Aorta (tissue), 5 donors: ENCODE measurements at regions not wholly inside any gene's neighbourhood (a gene's known extent, or its start where the extent isn't known, plus 50 kb on each side); places are given as distances from the start of the nearest gene placed in this dataset.
"Not testable (repeated sequence)": the region's sequence is repeated elsewhere in the genome, so short reads cannot be mapped to it uniquely, and the experiment has no call there.

Experiments used
- ATAC-seq: fragments of 200-7000 bp; cut with Tn5 transposase; one replicate; pipeline ENCODE4 v1.9.1; 2022; ENCODE audit warnings: moderate library complexity; ENCODE audit not compliant: low FRiP score
- DNase-seq, 2 donors: peaks; one replicate each; pipeline ENCODE4 v3.0.0-alpha.2; 2020
- H3K27ac ChIP-seq, 2 donors: one replicate each; pipeline ENCODE4 v1.5.1; 2013; ENCODE audit warnings: low read length in 2 of 2, mild to moderate bottlenecking in 2 of 2, moderate library complexity in 2 of 2, control low read depth in 1 of 2, inconsistent platforms in 1 of 2, low read depth in 1 of 2
- H3K27me3 ChIP-seq, 2 donors: one replicate each; pipeline ENCODE4 v1.6.1; 2013; ENCODE audit warnings: control low read depth in 1 of 2, low read length in 1 of 2, mild to moderate bottlenecking in 1 of 2, moderate library complexity in 1 of 2; ENCODE audit not compliant: insufficient read depth in 2 of 2, control insufficient read depth in 1 of 2
- H3K36me3 ChIP-seq, 2 donors: one replicate each; pipeline ENCODE4 v1.6.1; 2013; ENCODE audit warnings: control low read depth in 1 of 2, low read length in 1 of 2, mild to moderate bottlenecking in 1 of 2; ENCODE audit not compliant: insufficient read depth in 2 of 2, control insufficient read depth in 1 of 2
- H3K4me1 ChIP-seq, 2 donors: one replicate each; pipeline ENCODE4 v1.6.1; 2013; ENCODE audit warnings: low read length in 2 of 2, control low read depth in 1 of 2, mild to moderate bottlenecking in 1 of 2, moderate library complexity in 1 of 2; ENCODE audit not compliant: insufficient read depth in 2 of 2, control insufficient read depth in 1 of 2
- H3K4me3 ChIP-seq, 2 donors: one replicate each; pipeline ENCODE4 v1.5.1; 2013; ENCODE audit warnings: low read length in 2 of 2, control low read depth in 1 of 2, mild to moderate bottlenecking in 1 of 2
- H3K9me3 ChIP-seq: one replicate; pipeline ENCODE4 v1.6.1; 2013; ENCODE audit warnings: mild to moderate bottlenecking, low read length; ENCODE audit not compliant: control insufficient read depth
- whole genome bisulfite sequencing, 2 donors: extraction: QIAGEN DNeasy Blood & Tissue Kit; methylation state at CpG; one replicate each; pipeline ENCODE4 v1.1.7; 2013; 5-methylcytosine and 5-hydroxymethylcytosine counted together
- intact Hi-C, 2 donors: fragments of 100-400 bp; cut with DNase I; formaldehyde crosslinking; loops; one replicate each; pipeline versions ENCODE4 v1.14.2 to v1.15.0; 2022
- donor health status: healthy with polysubstance abuse.
- donor health status: Bipolar disorder and iron deficiency.
- donor health status: DM: no; HTN: no; CAD: no.
- donor health status: DM: no; HTN: no; CAD: no.
- donor health status: DM: yes; HTN: yes; CAD: no.

DNA sequence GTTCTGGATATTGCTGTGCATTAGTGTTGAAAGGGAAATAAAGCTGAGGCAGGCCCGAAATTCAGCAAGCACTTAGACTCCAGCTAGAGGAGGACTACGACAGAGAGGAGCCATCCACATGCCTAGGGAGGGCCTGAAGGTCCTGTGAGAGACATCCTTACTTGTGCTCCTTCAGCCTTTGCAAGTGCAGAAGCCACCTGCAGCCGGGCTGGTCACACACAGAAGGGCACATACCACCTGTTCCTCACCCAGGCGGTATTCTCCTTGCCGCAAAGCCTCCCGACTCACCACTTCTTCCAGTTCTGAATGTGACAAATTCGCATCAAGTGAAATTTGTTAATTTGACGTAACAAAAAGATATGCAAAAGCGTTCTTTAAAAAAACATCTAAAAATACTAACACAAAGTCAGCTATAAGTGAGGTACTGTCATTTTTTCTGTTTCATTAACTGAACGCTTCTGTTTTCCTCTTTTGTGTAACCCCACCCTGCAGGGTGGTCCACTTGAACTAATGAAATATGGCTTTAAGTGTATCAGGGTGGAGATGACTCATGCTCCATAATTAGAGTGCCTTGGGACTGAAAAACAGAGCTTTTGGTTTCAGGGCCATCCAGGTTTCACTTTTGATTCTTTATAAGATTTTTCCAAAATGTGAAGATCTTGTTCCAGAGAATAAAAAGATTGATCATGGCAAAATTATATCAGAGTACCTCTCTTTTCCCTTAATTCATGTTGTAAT lies 467.9 kb upstream of the ATP11B start:
- H3K27me3 ChIP-seq: no peaks in the 10 kb centered on the region
- intact Hi-C loops: no loop called here
- no peak overlapping the region for H3K4me3 ChIP-seq
- H3K36me3 ChIP-seq: no peaks in the 10 kb centered on the region
- WGBS, 2 donors: 73 to 74% methylated on average over 10 of the region's 10 CpGs
- DNase-seq (no peak), ATAC-seq (no peak)
- H3K27ac ChIP-seq: no peak overlapping the region
- H3K4me1 ChIP-seq: no peaks in the 10 kb centered on the region
- H3K9me3 ChIP-seq: peaks cover under 1% of the 10 kb centered on the region

DNA sequence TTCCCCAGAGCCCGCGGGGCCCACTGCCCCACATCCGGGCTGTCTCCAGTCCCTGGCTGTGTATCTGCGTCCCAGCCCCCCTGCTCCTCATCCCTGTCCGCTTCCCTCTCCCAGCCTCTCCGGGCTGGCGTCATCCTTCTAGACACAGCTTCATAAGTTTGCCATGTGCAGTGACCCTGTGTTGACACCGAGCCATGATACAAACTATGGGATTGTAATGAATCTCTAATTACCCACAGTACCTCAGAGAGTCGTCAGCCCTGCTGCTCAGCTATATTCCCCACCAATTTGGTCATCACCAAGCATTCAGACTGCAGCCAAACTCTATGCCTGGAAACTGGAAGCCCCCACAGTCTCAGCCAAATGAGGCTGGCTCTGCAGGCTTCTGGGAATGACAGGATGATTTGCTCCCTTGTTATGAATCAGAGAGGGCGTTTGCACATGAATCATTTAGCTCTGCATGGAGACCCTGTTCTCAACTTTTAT lies 466.1 kb upstream of the ATP11B start:
- Histone ChIP-seq H3K36me3 (no peaks in the 10 kb centered on the region), H3K4me3 (no peak overlapping the region), H3K27ac (no peak overlapping the region), H3K9me3 (no peaks in the 10 kb centered on the region), H3K4me1 (no peaks in the 10 kb centered on the region), H3K27me3 (no peaks in the 10 kb centered on the region)
- WGBS, 2 donors: 17 to 19% methylated on average over 10 of the region's 10 CpGs
- ATAC-seq: no peak
- DNase-seq: no peak
- intact Hi-C loops: no loop called here

- DNase-seq (no peak), ATAC-seq (no peak)
- H3K9me3 ChIP-seq: no peaks in the 10 kb centered on the region
- H3K27ac ChIP-seq: no peak overlapping the region
- H3K36me3 ChIP-seq: no peaks in the 10 kb centered on the region
- H3K4me3 ChIP-seq: no peak overlapping the region
- H3K4me1 ChIP-seq: no peaks in the 10 kb centered on the region
- intact Hi-C loops: no loop called here
- no peaks in the 10 kb centered on the region for H3K27me3 ChIP-seq
Measured at GRCh38 chr3:182330646-182331045, 462.7 kb upstream of the ATP11B start.

DNA sequence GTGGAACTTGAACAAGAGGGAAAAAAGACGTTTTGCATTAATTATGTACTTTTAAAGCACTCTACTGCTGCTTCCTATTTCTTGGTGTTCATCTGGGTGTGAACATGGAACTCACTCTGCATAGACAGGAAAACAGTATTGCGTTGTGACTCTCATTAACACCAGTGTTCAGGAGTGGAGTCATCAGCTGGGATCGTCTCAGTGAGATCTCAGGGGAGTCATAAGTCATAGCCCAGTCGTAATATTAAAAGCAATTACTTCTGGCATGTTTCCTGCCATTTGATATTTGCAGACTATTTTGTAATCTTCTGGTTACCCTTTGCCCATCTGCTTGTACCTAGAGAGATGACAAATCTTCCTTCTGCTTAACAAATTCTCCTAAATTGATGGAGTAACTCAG lies 462.0 kb upstream of the ATP11B start:
- intact Hi-C loops: no loop called here
- H3K9me3 ChIP-seq: no peaks in the 10 kb centered on the region
- H3K4me1 ChIP-seq: no peaks in the 10 kb centered on the region
- no peak overlapping the region for H3K27ac ChIP-seq
- ATAC-seq (no peak), DNase-seq (no peak)
- no peaks in the 10 kb centered on the region for H3K27me3 ChIP-seq
- no peak overlapping the region for H3K4me3 ChIP-seq
- 25 to 34% methylated on average over 4 of the region's 4 CpGs for WGBS, 2 donors
- H3K36me3 ChIP-seq: no peaks in the 10 kb centered on the region

DNA sequence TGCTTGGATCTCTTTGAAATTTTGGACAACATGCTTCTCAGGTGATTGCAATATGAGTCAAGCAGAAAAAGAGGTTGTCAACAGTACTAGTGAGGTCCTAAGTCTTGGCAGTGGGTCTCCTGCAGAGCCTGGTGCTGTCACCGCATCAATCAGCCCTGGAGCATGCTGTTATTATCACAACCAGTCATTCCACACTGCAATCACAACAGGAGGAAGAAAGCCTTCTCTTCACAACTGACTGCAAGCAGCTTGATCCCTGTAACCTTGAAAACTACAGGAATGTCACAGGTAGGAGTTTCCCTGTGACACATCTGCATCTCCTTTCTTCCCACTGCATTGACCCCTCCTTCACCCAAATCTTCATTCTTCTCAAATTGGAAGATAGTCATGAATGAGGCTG lies 451.1 kb upstream of the ATP11B start:
- intact Hi-C loops: no loop called here
- Histone ChIP-seq H3K4me3 (no peak overlapping the region), H3K36me3 (no peaks in the 10 kb centered on the region), H3K9me3 (no peaks in the 10 kb centered on the region), H3K27me3 (no peaks in the 10 kb centered on the region), H3K4me1 (no peaks in the 10 kb centered on the region), H3K27ac (no peak overlapping the region)
- DNase-seq: no peak
- 25 to 32% methylated on average over 1 of the region's 1 CpG for WGBS, 2 donors
- no peak for ATAC-seq

DNA sequence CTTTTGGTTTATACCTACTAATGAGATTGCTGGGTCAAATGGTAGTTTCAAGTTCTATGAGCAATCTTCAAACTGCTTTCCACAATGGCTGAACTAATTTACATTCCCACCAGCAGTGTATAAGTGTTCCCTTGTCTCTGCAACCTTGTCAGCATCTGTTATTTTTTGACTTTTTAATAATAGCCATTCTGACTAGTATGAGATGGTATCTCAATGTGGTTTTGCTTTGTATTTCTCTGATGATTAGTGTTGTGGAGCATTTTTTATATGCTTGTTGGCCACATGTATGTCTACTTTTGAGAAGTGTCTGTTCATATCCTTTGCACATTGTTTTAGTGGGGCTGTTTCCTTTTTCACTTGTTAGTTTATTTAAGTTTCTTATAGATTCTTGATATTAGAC lies 449.3 kb upstream of the ATP11B start:
- H3K27ac ChIP-seq, H3K9me3 ChIP-seq, H3K4me1 ChIP-seq, H3K36me3 ChIP-seq, DNase-seq, H3K4me3 ChIP-seq, ATAC-seq, intact Hi-C loops, H3K27me3 ChIP-seq: not testable (repeated sequence)

DNA sequence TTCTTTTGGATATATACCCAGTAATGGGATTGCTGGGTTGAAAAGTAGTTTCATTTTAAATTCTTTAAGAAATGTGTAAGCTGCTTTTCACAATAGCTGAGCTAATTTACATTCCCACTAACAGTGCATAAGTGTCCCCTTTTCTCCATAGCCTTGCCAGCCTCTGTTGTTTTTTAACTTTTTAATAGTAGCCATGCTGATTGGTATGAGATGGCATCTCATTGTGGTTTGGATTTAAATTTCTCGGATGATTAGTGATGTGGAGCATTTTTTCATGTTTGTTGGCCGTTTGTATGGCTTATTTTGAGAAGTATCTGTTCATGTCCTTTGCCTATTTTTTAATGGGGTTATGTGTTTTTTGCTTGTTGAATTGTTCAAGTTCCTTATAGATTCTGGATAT lies 444.3 kb upstream of the ATP11B start:
- Histone ChIP-seq H3K36me3 (no peaks in the 10 kb centered on the region), H3K9me3 (no peaks in the 10 kb centered on the region), H3K27me3 (no peaks in the 10 kb centered on the region), H3K27ac (no peak overlapping the region), H3K4me1 (no peaks in the 10 kb centered on the region), H3K4me3 (no peak overlapping the region)
- WGBS, 2 donors: 57 to 58% methylated on average over 2 of the region's 2 CpGs
- no peak for ATAC-seq
- intact Hi-C loops: no loop called here
- no peak for DNase-seq

GRCh38 chr3:182349951-182350517 lies 443.3 kb upstream of the ATP11B start:
- Histone ChIP-seq H3K27me3 (no peaks in the 10 kb centered on the region), H3K4me3 (no peak overlapping the region), H3K9me3 (no peaks in the 10 kb centered on the region), H3K36me3 (no peaks in the 10 kb centered on the region), H3K4me1 (no peaks in the 10 kb centered on the region), H3K27ac (no peak overlapping the region)
- DNase-seq (no peak), ATAC-seq (no peak)
- intact Hi-C loops: no loop called here
- 75 to 85% methylated on average over 1 of the region's 1 CpG for WGBS, 2 donors

DNA sequence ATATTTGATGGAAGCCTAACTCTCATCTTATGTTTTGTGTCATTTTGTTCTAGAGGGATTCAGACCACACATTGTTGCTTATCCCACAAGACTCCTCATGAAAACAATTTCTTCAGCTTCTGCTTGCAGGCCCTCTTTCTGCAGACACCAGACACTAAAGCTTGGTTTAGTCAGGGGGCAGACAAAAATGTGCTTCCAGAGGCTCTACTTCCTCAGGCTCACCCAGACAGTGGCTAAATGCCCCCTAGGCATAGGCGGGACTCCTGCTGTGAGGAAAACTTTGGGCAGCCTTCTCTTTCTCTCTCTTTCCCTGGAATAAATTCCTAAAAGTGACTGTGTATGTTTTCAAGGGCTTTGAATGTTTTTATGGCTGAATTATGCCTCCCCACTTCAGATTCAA lies 435.4 kb upstream of the ATP11B start:
- no peak overlapping the region for H3K27ac ChIP-seq
- DNase-seq (no peak), ATAC-seq (no peak)
- no peaks in the 10 kb centered on the region for H3K9me3 ChIP-seq
- no peaks in the 10 kb centered on the region for H3K36me3 ChIP-seq
- intact Hi-C loops: no loop called here
- 30 to 35% methylated on average over 1 of the region's 1 CpG for WGBS, 2 donors
- H3K4me3 ChIP-seq: no peak overlapping the region
- no peaks in the 10 kb centered on the region for H3K4me1 ChIP-seq
- no peaks in the 10 kb centered on the region for H3K27me3 ChIP-seq
